ENCODE measurements at regions not wholly inside any gene's neighbourhood (a gene's known extent, or its start where the extent isn't known, plus 50 kb on each side); places are given as distances from the start of the nearest gene placed in this dataset.
"Not testable (repeated sequence)": the region's sequence is repeated elsewhere in the genome, so short reads cannot be mapped to it uniquely, and the experiment has no call there.

DNA sequence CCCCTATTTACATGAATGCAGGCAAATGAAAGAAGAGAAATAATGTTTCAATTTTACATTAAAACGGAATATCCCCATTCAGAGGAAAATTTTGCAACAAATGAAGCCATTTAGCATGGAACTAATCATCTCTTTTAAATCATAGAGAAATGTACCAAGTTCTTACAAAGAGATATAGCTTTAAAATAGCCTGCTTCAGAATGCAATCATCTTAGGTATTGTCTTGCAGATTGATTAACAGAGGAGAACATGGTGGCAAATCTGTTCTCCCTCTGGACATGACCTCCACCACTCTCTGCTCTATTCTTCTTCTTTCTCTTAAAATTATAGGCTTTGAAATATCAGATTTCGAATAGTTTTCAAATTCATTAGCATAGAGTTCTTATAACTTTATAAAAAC lies 155.7 kb upstream of the DTNBP1 start:
- Histone ChIP-seq H3K36me3 (ENCODE audit: control insufficient read depth in 1 of 2, insufficient read depth in 2 of 2, low read length in 2 of 2) (no peaks in the 10 kb centered on the region), H3K9me3 (ENCODE audit: control insufficient read depth in 1 of 2, low read length in 2 of 2) (no peaks in the 10 kb centered on the region), H3K27me3 (ENCODE audit: control insufficient read depth in 1 of 2, insufficient read depth in 2 of 2, low read length in 2 of 2) (peaks cover 0 to 5% of the 10 kb centered on the region in 2 donors), H3K4me3 (ENCODE audit: low read depth in 1 of 2, low read length in 2 of 2) (no peak overlapping the region), H3K9ac (ENCODE audit: low read depth in 1 of 2, low read length in 2 of 2) (no peak overlapping the region), H3K27ac (ENCODE audit: low read depth, low read length) (no peak overlapping the region), H3K4me1 (ENCODE audit: control insufficient read depth in 1 of 2, insufficient read depth in 2 of 2, low read length in 2 of 2) (no peaks in the 10 kb centered on the region)

DNA sequence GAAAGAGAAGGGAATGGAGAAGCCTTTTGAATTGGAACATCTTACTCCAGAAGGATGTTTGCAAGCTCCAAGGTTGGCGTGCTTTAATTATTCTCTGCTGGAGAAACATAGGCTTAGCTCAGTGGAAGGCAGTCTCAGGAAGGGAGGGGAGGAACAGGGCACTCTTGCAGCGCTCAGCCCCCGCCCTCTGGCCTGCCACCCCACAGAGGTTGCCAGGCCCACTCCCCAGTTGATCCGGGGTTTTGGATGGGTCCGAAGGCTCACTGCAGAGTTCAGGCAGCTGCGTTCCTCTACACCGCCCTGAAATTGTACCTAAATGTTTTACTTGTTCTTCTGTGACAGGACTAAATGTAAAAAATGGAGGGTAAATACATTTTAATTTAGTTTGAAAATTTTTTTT lies 155.2 kb upstream of the DTNBP1 start:
- no peaks in the 10 kb centered on the region for H3K9me3 ChIP-seq (ENCODE audit: control insufficient read depth in 1 of 2, low read length in 2 of 2)
- no peak overlapping the region for H3K27ac ChIP-seq (ENCODE audit: low read depth, low read length)

DNA sequence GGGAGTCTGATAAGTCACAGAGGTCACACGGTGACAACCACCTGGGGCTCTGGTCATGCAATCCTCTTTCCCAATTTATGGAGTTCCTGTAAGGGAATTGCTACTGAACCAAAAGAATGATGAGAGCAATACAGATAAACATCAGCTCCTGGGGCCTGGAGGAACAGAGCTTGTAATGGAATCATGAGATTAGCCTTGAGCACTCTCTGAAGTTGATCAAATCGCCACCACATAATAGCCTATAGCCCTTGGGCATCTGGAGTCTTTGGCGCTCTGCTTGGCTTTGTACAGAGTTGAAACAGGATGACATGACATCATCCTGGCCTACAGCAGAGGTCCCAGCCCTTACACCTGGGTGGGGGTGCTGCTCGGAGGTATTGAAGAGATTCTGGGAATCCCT lies 154.3 kb upstream of the DTNBP1 start:
- H3K36me3 ChIP-seq (ENCODE audit: control insufficient read depth in 1 of 2, insufficient read depth in 2 of 2, low read length in 2 of 2) = no peaks in the 10 kb centered on the region
- no peak overlapping the region for H3K9ac ChIP-seq (ENCODE audit: low read depth in 1 of 2, low read length in 2 of 2)
- H3K27ac ChIP-seq (ENCODE audit: low read depth, low read length) = no peak overlapping the region
- H3K4me1 ChIP-seq (ENCODE audit: control insufficient read depth in 1 of 2, insufficient read depth in 2 of 2, low read length in 2 of 2) = no peaks in the 10 kb centered on the region
- peaks cover 0 to 5% of the 10 kb centered on the region in 2 donors for H3K27me3 ChIP-seq (ENCODE audit: control insufficient read depth in 1 of 2, insufficient read depth in 2 of 2, low read length in 2 of 2)
- no peaks in the 10 kb centered on the region for H3K9me3 ChIP-seq (ENCODE audit: control insufficient read depth in 1 of 2, low read length in 2 of 2)
- H3K4me3 ChIP-seq (ENCODE audit: low read depth in 1 of 2, low read length in 2 of 2) = no peak overlapping the region

More for the DNA sequence above, 155.2 kb upstream of the DTNBP1 start:
- Histone ChIP-seq H3K4me3 (ENCODE audit: low read depth in 1 of 2, low read length in 2 of 2) (no peak overlapping the region), H3K4me1 (ENCODE audit: control insufficient read depth in 1 of 2, insufficient read depth in 2 of 2, low read length in 2 of 2) (no peaks in the 10 kb centered on the region), H3K27me3 (ENCODE audit: control insufficient read depth in 1 of 2, insufficient read depth in 2 of 2, low read length in 2 of 2) (peaks cover 0 to 5% of the 10 kb centered on the region in 2 donors), H3K9ac (ENCODE audit: low read depth in 1 of 2, low read length in 2 of 2) (no peak overlapping the region), H3K36me3 (ENCODE audit: control insufficient read depth in 1 of 2, insufficient read depth in 2 of 2, low read length in 2 of 2) (no peaks in the 10 kb centered on the region)

DNA sequence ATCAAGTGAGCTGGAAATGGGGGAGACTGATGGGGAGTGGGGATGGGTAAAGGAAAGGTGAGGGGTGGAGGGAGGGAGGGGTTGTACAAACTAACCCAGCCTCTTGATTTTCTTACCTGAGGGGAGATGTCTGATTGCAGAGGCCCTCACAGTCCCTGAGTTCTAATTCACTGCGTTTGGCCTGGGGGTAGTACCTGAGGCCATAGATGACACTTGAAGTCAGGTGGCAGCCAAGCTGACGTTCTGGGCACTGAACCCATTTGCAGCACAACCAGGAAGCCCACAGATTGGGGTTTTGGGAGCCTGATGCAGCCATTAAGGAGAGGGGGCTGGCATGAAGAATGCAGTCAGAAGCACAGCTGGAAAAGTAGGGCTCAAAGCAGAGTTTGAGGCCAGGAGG lies 153.8 kb upstream of the DTNBP1 start:
- Histone ChIP-seq H3K36me3 (ENCODE audit: control insufficient read depth in 1 of 2, insufficient read depth in 2 of 2, low read length in 2 of 2) (no peaks in the 10 kb centered on the region), H3K9ac (ENCODE audit: low read depth in 1 of 2, low read length in 2 of 2) (no peak overlapping the region), H3K4me3 (ENCODE audit: low read depth in 1 of 2, low read length in 2 of 2) (no peak overlapping the region), H3K4me1 (ENCODE audit: control insufficient read depth in 1 of 2, insufficient read depth in 2 of 2, low read length in 2 of 2) (no peaks in the 10 kb centered on the region), H3K9me3 (ENCODE audit: control insufficient read depth in 1 of 2, low read length in 2 of 2) (no peaks in the 10 kb centered on the region), H3K27ac (ENCODE audit: low read depth, low read length) (no peak overlapping the region), H3K27me3 (ENCODE audit: control insufficient read depth in 1 of 2, insufficient read depth in 2 of 2, low read length in 2 of 2) (peaks cover 0 to 2% of the 10 kb centered on the region in 2 donors)

DNA sequence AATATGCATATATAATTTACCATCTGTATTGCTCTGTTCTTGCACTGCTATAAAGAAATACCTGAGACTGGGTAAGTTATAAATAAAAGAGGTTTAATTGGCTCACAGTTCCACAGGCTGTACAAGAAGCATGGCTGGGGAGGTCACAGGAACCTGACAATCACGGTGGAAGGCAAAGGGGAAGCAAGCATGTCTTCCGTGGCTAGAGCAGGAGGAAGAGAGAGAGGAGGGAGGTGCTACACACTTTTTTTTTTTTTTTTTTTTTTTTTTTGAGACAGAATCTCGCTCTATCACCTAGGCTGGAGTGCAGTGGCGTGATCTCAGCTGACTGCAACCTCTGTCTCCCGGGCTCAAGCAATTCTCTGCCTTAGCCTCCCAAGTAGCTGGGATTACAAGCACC lies 150.9 kb upstream of the DTNBP1 start:
- not testable (repeated sequence) for H3K4me1 ChIP-seq (ENCODE audit: control insufficient read depth in 1 of 2, insufficient read depth in 2 of 2, low read length in 2 of 2); H3K27ac ChIP-seq (ENCODE audit: low read depth, low read length); H3K9ac ChIP-seq (ENCODE audit: low read depth in 1 of 2, low read length in 2 of 2); H3K27me3 ChIP-seq (ENCODE audit: control insufficient read depth in 1 of 2, insufficient read depth in 2 of 2, low read length in 2 of 2); H3K36me3 ChIP-seq (ENCODE audit: control insufficient read depth in 1 of 2, insufficient read depth in 2 of 2, low read length in 2 of 2); H3K9me3 ChIP-seq (ENCODE audit: control insufficient read depth in 1 of 2, low read length in 2 of 2); H3K4me3 ChIP-seq (ENCODE audit: low read depth in 1 of 2, low read length in 2 of 2)

DNA sequence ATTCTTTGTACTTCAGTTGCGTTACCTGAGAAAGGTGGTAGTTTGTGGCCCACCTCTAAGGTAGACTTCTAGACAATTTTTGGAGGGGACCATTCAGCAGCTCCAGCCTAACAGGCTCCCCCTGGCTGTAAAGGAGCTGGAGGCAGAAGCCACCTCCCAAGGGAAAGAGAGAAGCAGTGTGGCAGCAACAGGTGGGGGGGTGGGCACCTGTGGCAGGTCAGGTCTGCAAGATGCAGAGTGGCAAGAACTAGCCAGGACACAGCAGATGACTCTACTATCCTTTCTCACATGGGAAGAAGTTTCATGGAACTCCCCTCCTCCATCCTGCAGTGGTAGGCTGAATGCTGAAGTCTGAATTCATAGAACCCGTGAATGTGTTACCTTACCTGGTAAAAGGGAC lies 148.3 kb upstream of the DTNBP1 start:
- H3K27me3 ChIP-seq (ENCODE audit: control insufficient read depth in 1 of 2, insufficient read depth in 2 of 2, low read length in 2 of 2) = no peaks in the 10 kb centered on the region
- no peak overlapping the region for H3K9ac ChIP-seq (ENCODE audit: low read depth in 1 of 2, low read length in 2 of 2)
- H3K4me3 ChIP-seq (ENCODE audit: low read depth in 1 of 2, low read length in 2 of 2) = no peak overlapping the region
- no peaks in the 10 kb centered on the region for H3K4me1 ChIP-seq (ENCODE audit: control insufficient read depth in 1 of 2, insufficient read depth in 2 of 2, low read length in 2 of 2)
- H3K27ac ChIP-seq (ENCODE audit: low read depth, low read length) = no peak overlapping the region
- H3K9me3 ChIP-seq (ENCODE audit: control insufficient read depth in 1 of 2, low read length in 2 of 2) = no peaks in the 10 kb centered on the region
- H3K36me3 ChIP-seq (ENCODE audit: control insufficient read depth in 1 of 2, insufficient read depth in 2 of 2, low read length in 2 of 2) = no peaks in the 10 kb centered on the region

DNA sequence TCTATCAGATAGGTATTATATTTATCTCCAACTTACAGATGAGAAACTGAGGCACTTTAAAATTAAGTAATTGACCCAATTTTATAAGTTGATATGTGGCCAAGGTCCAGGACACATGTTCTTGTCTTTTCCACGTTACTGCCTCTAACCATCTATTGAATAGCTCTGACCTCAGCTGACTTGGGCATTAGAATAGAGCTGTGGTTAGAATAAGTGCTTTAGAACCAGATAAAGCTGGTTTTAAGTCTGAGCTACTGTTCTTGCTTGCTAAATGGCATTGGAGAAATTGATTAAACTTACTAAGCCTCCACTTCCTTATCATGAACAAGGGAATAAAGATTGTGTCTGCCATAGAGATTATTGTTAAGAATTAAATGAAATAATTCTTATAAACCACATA lies 147.8 kb upstream of the DTNBP1 start:
- Histone ChIP-seq H3K36me3 (ENCODE audit: control insufficient read depth in 1 of 2, insufficient read depth in 2 of 2, low read length in 2 of 2) (no peaks in the 10 kb centered on the region), H3K9me3 (ENCODE audit: control insufficient read depth in 1 of 2, low read length in 2 of 2) (no peaks in the 10 kb centered on the region), H3K27me3 (ENCODE audit: control insufficient read depth in 1 of 2, insufficient read depth in 2 of 2, low read length in 2 of 2) (no peaks in the 10 kb centered on the region), H3K4me1 (ENCODE audit: control insufficient read depth in 1 of 2, insufficient read depth in 2 of 2, low read length in 2 of 2) (no peaks in the 10 kb centered on the region), H3K27ac (ENCODE audit: low read depth, low read length) (no peak overlapping the region), H3K4me3 (ENCODE audit: low read depth in 1 of 2, low read length in 2 of 2) (no peak overlapping the region), H3K9ac (ENCODE audit: low read depth in 1 of 2, low read length in 2 of 2) (no peak overlapping the region)

DNA sequence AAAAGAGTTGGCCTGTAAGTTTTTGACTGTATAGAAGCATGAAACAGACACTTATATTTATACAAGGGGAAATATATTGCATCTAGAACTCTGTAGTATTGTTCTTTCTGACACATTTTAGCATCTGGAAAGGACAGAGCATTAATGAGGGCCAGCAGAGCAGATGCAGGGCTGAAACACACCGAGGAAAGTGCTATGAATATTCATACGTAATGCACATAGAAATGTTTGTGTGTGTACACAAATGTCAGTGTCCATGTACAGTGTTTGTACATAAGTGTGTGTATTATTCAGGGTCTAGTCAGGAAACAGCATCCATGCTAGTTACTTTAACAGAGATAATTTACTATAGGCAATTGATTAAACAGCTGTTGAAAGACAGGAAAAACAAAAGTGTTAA lies 146.5 kb upstream of the DTNBP1 start:
- H3K36me3 ChIP-seq (ENCODE audit: control insufficient read depth in 1 of 2, insufficient read depth in 2 of 2, low read length in 2 of 2) = no peaks in the 10 kb centered on the region
- no peaks in the 10 kb centered on the region for H3K9me3 ChIP-seq (ENCODE audit: control insufficient read depth in 1 of 2, low read length in 2 of 2)
- no peak overlapping the region for H3K4me3 ChIP-seq (ENCODE audit: low read depth in 1 of 2, low read length in 2 of 2)
- H3K27me3 ChIP-seq (ENCODE audit: control insufficient read depth in 1 of 2, insufficient read depth in 2 of 2, low read length in 2 of 2) = no peaks in the 10 kb centered on the region
- no peak overlapping the region for H3K27ac ChIP-seq (ENCODE audit: low read depth, low read length)
- no peaks in the 10 kb centered on the region for H3K4me1 ChIP-seq (ENCODE audit: control insufficient read depth in 1 of 2, insufficient read depth in 2 of 2, low read length in 2 of 2)
- H3K9ac ChIP-seq (ENCODE audit: low read depth in 1 of 2, low read length in 2 of 2) = no peak overlapping the region

DNA sequence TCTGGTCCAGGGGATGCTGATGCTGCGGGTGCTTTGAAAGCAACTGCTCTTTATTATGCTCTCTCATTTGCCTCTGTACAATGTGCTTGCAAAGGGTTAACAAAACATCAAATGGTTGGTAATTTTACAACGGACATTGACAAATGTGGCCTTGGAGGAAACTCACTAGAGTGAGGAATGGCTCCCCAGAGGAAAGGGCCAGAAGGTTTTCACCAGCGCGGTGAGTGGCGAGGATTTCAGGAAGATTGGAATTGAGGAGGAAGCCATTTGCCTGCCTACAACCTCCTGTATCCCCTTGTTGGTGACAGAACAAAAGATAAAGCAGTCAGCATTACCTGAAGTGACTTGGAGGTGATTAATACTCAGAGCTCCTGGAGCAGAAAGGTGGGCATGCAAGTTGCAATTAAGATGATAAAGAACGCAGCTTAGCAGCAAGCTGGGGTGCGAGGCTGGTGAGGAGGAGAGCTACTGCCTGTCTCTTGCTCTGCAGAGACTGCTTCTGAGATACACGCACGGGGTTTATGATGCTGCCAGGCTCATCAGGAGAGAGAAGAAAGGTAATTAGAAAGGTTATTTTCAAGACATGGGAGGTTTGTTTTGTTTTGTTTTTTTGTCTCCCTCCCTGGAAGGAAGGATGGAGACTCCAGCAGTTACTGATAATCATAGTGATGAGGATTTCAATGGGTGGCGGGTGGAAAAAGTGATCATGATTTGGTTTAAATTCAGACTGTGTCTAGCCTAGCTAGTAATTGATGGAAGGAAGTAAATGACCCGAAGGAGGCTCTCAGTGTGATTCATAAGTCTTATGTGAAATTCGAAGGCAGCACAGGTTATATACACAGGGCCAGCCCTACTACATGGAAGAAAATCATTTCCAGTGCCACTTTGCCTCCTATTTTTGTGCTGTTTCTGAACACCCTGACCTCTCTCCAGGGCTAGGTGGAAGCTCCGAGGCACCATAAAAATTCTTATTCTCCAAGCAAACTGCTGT lies 141.6 kb upstream of the DTNBP1 start:
- no peak overlapping the region for H3K9ac ChIP-seq (ENCODE audit: low read depth in 1 of 2, low read length in 2 of 2)
- H3K36me3 ChIP-seq (ENCODE audit: control insufficient read depth in 1 of 2, insufficient read depth in 2 of 2, low read length in 2 of 2) = no peaks in the 10 kb centered on the region
- no peaks in the 10 kb centered on the region for H3K9me3 ChIP-seq (ENCODE audit: control insufficient read depth in 1 of 2, low read length in 2 of 2)
- H3K4me3 ChIP-seq (ENCODE audit: low read depth in 1 of 2, low read length in 2 of 2) = no peak overlapping the region
- no peaks in the 10 kb centered on the region for H3K4me1 ChIP-seq (ENCODE audit: control insufficient read depth in 1 of 2, insufficient read depth in 2 of 2, low read length in 2 of 2)
- no peak overlapping the region for H3K27ac ChIP-seq (ENCODE audit: low read depth, low read length)
- no peaks in the 10 kb centered on the region for H3K27me3 ChIP-seq (ENCODE audit: control insufficient read depth in 1 of 2, insufficient read depth in 2 of 2, low read length in 2 of 2)

DNA sequence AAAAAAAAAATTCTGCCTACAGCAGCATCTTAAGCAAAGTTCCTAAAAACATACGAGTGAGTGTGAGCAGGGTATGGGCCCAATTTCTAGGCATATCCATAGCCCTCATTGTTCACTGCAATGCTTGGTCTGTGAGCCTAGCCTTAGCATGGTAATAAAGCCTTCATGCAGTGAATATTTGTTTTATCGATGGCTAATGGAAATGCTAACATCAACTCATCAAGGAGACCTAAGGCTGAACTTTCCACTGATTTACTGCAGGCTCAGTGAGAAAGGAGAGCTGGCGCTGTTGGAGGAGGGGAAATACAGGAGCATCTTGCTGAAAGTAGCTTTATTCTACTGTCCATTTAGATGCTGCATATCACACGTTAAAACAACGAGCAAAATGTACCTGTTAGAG lies 139.6 kb upstream of the DTNBP1 start:
- Histone ChIP-seq H3K27ac (ENCODE audit: low read depth, low read length) (no peak overlapping the region), H3K9me3 (ENCODE audit: control insufficient read depth in 1 of 2, low read length in 2 of 2) (peaks cover 5 to 8% of the 10 kb centered on the region in 2 donors), H3K4me3 (ENCODE audit: low read depth in 1 of 2, low read length in 2 of 2) (no peak overlapping the region), H3K27me3 (ENCODE audit: control insufficient read depth in 1 of 2, insufficient read depth in 2 of 2, low read length in 2 of 2) (no peaks in the 10 kb centered on the region), H3K4me1 (ENCODE audit: control insufficient read depth in 1 of 2, insufficient read depth in 2 of 2, low read length in 2 of 2) (no peaks in the 10 kb centered on the region), H3K36me3 (ENCODE audit: control insufficient read depth in 1 of 2, insufficient read depth in 2 of 2, low read length in 2 of 2) (no peaks in the 10 kb centered on the region), H3K9ac (ENCODE audit: low read depth in 1 of 2, low read length in 2 of 2) (no peak overlapping the region)

Measured in duodenal mucosa (tissue), 2 donors.